Fibroblast of lung (primary cell): ENCODE measurements at regions not wholly inside any gene's neighbourhood (a gene's known extent, or its start where the extent isn't known, plus 50 kb on each side); places are given as distances from the start of the nearest gene placed in this dataset.

Experiments used
- DNase-seq, 2 donors: peaks; one replicate each; pipeline versions ENCODE4 v3.0.0 to v3.0.0-alpha.2; 2010; ENCODE audit warnings: low read depth in 2 of 2
- H2AFZ ChIP-seq: 2 replicates; pipeline ENCODE4 v1.5.1; 2012; ENCODE audit warnings: low read length, control low read depth, inconsistent platforms
- H3K27ac ChIP-seq: 2 replicates; pipeline ENCODE4 v1.5.1; 2011; ENCODE audit warnings: low read length, control low read depth; ENCODE audit not compliant: insufficient read depth
- H3K27me3 ChIP-seq: 2 replicates; pipeline ENCODE4 v1.5.1; 2011; ENCODE audit warnings: mild to moderate bottlenecking, low read length; ENCODE audit not compliant: control insufficient read depth, insufficient read depth
- H3K36me3 ChIP-seq: 2 replicates; pipeline ENCODE4 v1.5.1; 2011; ENCODE audit warnings: low read length; ENCODE audit not compliant: control insufficient read depth, insufficient read depth
- H3K4me1 ChIP-seq: 2 replicates; pipeline ENCODE4 v1.5.1; 2011; ENCODE audit warnings: low read length; ENCODE audit not compliant: control insufficient read depth, insufficient read depth; ENCODE audit errors: extremely low read depth
- H3K4me2 ChIP-seq: 2 replicates; pipeline ENCODE4 v1.5.1; 2011; ENCODE audit warnings: low read length, control low read depth; ENCODE audit not compliant: insufficient read depth; ENCODE audit errors: extremely low read depth
- H3K4me3 ChIP-seq, 4 experiments: fragments of 200-600 bp in 1 of 4; sonication (generic) in 1 of 4; replicated peaks in 1 of 4; 2 replicates each; pipeline ENCODE4 v1.5.1; 2011 to 2016; ENCODE audit warnings: low read length in 4 of 4, low read depth in 3 of 4, mild to moderate bottlenecking in 3 of 4, control low read depth in 2 of 4, inconsistent platforms in 1 of 4, mixed read lengths in 1 of 4; ENCODE audit not compliant: insufficient read depth in 1 of 4; ENCODE audit errors: control extremely low read depth in 1 of 4
- H3K79me2 ChIP-seq: 2 replicates; pipeline ENCODE4 v1.5.1; 2012; ENCODE audit warnings: mild to moderate bottlenecking, low read length, inconsistent platforms; ENCODE audit not compliant: control insufficient read depth, insufficient read depth
- H3K9ac ChIP-seq: 2 replicates; pipeline ENCODE4 v1.5.1; 2011; ENCODE audit warnings: mild to moderate bottlenecking, low read length, control low read depth; ENCODE audit not compliant: insufficient read depth
- H3K9me3 ChIP-seq: 2 replicates; pipeline ENCODE4 v1.5.1; 2012; ENCODE audit warnings: low read depth, low read length; ENCODE audit not compliant: control insufficient read depth, insufficient read depth
- H4K20me1 ChIP-seq: 2 replicates; pipeline ENCODE4 v1.5.1; 2011; ENCODE audit warnings: low read length; ENCODE audit not compliant: control insufficient read depth, insufficient read depth; ENCODE audit errors: extremely low read depth
- EZH2 ChIP-seq: IDR thresholded peaks from 2 replicates; pipeline ENCODE4 v1.5.1; 2012; ENCODE audit warnings: low read length, control low read depth, mild to moderate bottlenecking; ENCODE audit errors: missing control alignments
- TF ChIP-seq, protein P1 (sequence below), 2 donors: IDR thresholded peaks in 1 of 2; conservative IDR thresholded peaks in 1 of 2; 1 replicate in 1 of 2; 2 replicates in 1 of 2; pipeline ENCODE4 v1.5.1; 2011 to 2012; ENCODE audit warnings: low read length in 2 of 2, control low read depth in 1 of 2, inconsistent platforms in 1 of 2, low read depth in 1 of 2, mild to moderate bottlenecking in 1 of 2

DNA sequence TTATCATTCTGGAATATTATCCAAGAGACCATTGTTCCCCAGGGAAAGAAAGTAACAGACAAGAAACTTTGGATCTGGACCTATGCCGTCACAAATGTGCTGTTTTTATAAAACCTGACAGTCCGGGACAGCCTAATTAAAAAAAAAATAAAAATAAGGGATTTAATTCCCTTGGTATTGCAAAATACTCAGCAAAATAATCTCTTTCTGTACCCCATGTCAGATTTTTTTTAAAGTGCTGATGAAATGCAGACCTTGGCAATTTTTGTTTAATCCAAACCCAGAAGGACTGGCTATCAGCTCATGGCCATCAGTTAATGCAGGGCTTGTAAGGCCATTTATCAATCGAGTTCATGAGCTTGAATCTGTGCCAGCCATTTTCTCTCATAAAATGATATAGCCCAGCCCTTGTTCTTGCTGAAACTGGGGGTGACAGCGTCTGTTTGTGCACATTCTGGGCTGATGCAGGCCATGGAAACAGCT is 162.7 kb upstream of the S1PR3 start:
- H4K20me1 ChIP-seq = no peaks in the 10 kb centered on the region
- H3K36me3 ChIP-seq = no peaks in the 10 kb centered on the region
- H3K4me3 ChIP-seq = no peak overlapping the region
- no peaks in the 10 kb centered on the region for H3K79me2 ChIP-seq
- no peak overlapping the region for H3K9ac ChIP-seq
- H2AFZ ChIP-seq = no peak overlapping the region
- DNase-seq = peak in 1 of 2 donors; percentile 48
- H3K27me3 ChIP-seq = no peaks in the 10 kb centered on the region
- no peaks in the 10 kb centered on the region for H3K9me3 ChIP-seq
- TF ChIP-seq EZH2 = no peak
- TF ChIP-seq, protein P1, sequence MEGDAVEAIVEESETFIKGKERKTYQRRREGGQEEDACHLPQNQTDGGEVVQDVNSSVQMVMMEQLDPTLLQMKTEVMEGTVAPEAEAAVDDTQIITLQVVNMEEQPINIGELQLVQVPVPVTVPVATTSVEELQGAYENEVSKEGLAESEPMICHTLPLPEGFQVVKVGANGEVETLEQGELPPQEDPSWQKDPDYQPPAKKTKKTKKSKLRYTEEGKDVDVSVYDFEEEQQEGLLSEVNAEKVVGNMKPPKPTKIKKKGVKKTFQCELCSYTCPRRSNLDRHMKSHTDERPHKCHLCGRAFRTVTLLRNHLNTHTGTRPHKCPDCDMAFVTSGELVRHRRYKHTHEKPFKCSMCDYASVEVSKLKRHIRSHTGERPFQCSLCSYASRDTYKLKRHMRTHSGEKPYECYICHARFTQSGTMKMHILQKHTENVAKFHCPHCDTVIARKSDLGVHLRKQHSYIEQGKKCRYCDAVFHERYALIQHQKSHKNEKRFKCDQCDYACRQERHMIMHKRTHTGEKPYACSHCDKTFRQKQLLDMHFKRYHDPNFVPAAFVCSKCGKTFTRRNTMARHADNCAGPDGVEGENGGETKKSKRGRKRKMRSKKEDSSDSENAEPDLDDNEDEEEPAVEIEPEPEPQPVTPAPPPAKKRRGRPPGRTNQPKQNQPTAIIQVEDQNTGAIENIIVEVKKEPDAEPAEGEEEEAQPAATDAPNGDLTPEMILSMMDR (conservative IDR thresholded peaks at IDR 0.05 in 1 of 2, IDR thresholded peaks at IDR 0.05 in 1 of 2; ENCODE audit: low read depth in 1 of 2, low read length in 2 of 2) = no peak
- no peak overlapping the region for H3K27ac ChIP-seq
- H3K4me2 ChIP-seq = no peak overlapping the region
- no peaks in the 10 kb centered on the region for H3K4me1 ChIP-seq

DNA sequence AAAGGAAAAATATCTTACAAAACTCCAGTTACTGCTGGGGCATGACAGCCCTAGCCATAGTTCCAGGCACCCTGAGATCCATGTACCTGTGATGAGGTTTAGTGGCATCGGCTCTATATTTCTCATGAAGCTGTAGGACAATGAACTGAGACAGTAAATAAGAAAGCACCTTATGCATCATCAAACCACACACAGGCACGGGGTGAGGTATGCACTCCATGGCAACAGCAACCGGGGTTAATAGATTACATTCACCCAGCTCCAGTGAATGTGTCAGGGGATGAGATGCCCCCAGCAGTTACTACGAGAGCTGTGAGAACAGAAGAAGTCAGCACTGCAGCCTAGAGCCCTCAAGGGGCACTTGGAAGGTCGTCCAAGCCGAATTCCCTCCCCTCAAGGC is 162.0 kb upstream of the S1PR3 start:
- Histone ChIP-seq H3K9me3 (no peaks in the 10 kb centered on the region), H3K4me3 (no peak overlapping the region), H3K36me3 (no peaks in the 10 kb centered on the region), H4K20me1 (no peaks in the 10 kb centered on the region), H3K79me2 (no peaks in the 10 kb centered on the region), H3K4me1 (no peaks in the 10 kb centered on the region), H3K9ac (no peak overlapping the region), H3K27me3 (no peaks in the 10 kb centered on the region), H3K4me2 (no peak overlapping the region), H3K27ac (no peak overlapping the region), H2AFZ (no peak overlapping the region)
- DNase-seq = peak in 1 of 2 donors; percentile 69
- TF ChIP-seq, protein P1 (conservative IDR thresholded peaks at IDR 0.05 in 1 of 2, IDR thresholded peaks at IDR 0.05 in 1 of 2; ENCODE audit: low read depth in 1 of 2, low read length in 2 of 2) = no peak
- no peak for TF ChIP-seq EZH2

DNA sequence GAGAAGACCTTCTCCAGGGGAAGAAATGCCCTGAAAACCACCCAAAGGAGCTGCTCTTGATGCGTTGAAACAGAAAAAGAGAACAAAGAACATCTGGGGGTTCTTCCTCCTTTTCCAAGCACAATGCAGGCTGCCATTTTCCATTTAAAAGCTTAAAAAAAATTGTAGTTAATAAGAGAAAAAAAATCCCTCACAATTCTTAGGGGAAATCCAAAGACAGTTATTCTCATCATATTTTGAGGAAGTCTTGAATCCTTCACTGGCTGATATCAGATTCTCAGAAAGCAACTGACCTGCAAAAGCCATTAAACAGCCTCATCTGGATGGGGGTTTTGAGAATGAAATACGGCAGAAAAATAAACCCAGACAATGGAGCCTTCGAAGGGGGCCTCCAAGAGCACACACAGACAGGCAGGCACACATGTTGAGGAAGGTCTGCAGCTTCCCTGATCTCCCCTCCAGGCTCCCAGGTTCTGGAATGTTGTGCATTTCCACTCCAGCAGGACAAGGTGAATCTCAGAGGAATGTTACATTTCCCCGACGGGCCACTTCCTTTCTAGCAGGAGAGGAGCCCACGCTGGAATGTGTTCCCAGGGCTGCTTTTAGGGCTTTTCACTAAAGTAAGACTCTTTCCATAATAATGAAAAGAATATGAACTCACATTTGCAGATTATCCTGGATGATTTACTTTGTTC is 159.4 kb upstream of the S1PR3 start:
- no peaks in the 10 kb centered on the region for H3K36me3 ChIP-seq
- H3K79me2 ChIP-seq = no peaks in the 10 kb centered on the region
- H4K20me1 ChIP-seq = no peaks in the 10 kb centered on the region
- no peak overlapping the region for H3K27ac ChIP-seq
- H3K9me3 ChIP-seq = no peaks in the 10 kb centered on the region
- TF ChIP-seq, protein P1 (conservative IDR thresholded peaks at IDR 0.05 in 1 of 2, IDR thresholded peaks at IDR 0.05 in 1 of 2; ENCODE audit: low read depth in 1 of 2, low read length in 2 of 2) = no peak
- no peak for TF ChIP-seq EZH2
- H3K4me1 ChIP-seq = no peaks in the 10 kb centered on the region
- no peak overlapping the region for H3K9ac ChIP-seq
- no peak overlapping the region for H3K4me2 ChIP-seq
- no peaks in the 10 kb centered on the region for H3K27me3 ChIP-seq
- H3K4me3 ChIP-seq = no peak overlapping the region
- DNase-seq = no peak
- H2AFZ ChIP-seq = no peak overlapping the region
